Ascending aorta (tissue), 2 donors: ENCODE measurements at regions not wholly inside any gene's neighbourhood (a gene's known extent, or its start where the extent isn't known, plus 50 kb on each side); places are given as distances from the start of the nearest gene placed in this dataset.
A peak's percentile ranks its signal among the peaks of the same experiment; 100 is the strongest.
"Not testable (repeated sequence)": the region's sequence is repeated elsewhere in the genome, so short reads cannot be mapped to it uniquely, and the experiment has no call there.

Source experiments
- DNase-seq, 2 donors: peaks; one replicate each; pipeline ENCODE4 v3.0.0-alpha.2; 2019; ENCODE audit warnings: low spot score in 2 of 2
- H3K27ac ChIP-seq, 2 donors: fragments of 200-600 bp; sonication (generic); one replicate each; pipeline ENCODE4 v1.5.1; 2016 to 2017; ENCODE audit warnings: mild to moderate bottlenecking in 1 of 2
- H3K27me3 ChIP-seq: fragments of 200-600 bp; sonication (generic); one replicate; pipeline ENCODE4 v1.5.1; 2017
- H3K36me3 ChIP-seq, 2 donors: fragments of 200-600 bp; sonication (generic); one replicate each; pipeline ENCODE4 v1.5.1; 2016
- H3K4me1 ChIP-seq, 2 donors: fragments of 200-600 bp; sonication (generic); one replicate each; pipeline ENCODE4 v1.5.1; 2016 to 2017; ENCODE audit warnings: mild to moderate bottlenecking in 1 of 2
- H3K4me3 ChIP-seq, 2 donors: fragments of 200-600 bp; sonication (generic); one replicate each; pipeline ENCODE4 v1.5.1; 2016 to 2017; ENCODE audit warnings: mild to moderate bottlenecking in 1 of 2
- H3K9me3 ChIP-seq, 2 donors: fragments of 200-600 bp; sonication (generic); one replicate each; pipeline ENCODE4 v1.5.1; 2016
- intact Hi-C: fragments of 100-400 bp; cut with DNase I; formaldehyde crosslinking; loops from one replicate; pipeline ENCODE4 v1.15.1; 2023
- TF ChIP-seq, protein P1 (sequence below), 3 experiments: fragments of 200-600 bp in 2 of 3; fragments of 450-650 bp in 1 of 3; sonication (generic) in 2 of 3; IDR thresholded peaks; one replicate each; pipeline ENCODE4 v1.5.1; 2016 to 2019; ENCODE audit warnings: antibody characterized with exemption in 3 of 3, mild to moderate bottlenecking in 1 of 3, moderate library complexity in 1 of 3

DNA sequence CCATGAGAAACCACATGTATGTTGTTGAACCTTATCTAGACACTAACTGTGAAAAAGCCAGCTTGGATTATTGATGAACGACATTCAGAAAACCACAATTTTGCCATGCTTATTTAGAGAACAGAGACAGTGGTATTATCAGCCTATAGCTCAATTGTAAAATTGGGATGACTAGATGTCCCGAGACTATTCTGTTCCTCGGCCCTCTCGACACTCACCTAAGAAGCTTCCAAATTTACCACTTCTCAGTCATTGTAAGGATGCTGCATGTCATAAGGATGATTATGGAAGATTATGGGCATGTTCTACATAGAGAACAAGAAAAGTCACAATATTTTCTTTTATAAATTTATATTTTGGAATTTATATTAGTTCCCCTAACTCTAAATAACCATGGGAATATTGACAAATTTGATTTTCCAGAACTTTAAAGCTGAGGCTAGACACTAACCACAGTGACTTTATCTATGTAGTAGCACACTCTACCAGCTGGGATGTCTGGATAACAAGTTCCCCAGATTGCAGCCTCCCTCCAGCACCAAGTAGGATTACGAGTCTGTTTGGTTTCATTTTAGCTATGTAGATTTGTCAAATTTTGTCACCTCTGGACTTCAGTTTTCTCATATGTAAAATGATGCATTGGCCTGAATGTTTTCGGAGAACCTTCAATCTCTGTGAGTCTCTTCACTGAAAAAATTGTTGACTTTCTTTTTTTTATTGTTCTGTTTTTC, 513.6 kb downstream of the IRS2 start:
- H3K4me1 ChIP-seq = no peaks in the 10 kb centered on the region
- H3K4me3 ChIP-seq = no peak overlapping the region
- no peak overlapping the region for H3K27ac ChIP-seq

DNA sequence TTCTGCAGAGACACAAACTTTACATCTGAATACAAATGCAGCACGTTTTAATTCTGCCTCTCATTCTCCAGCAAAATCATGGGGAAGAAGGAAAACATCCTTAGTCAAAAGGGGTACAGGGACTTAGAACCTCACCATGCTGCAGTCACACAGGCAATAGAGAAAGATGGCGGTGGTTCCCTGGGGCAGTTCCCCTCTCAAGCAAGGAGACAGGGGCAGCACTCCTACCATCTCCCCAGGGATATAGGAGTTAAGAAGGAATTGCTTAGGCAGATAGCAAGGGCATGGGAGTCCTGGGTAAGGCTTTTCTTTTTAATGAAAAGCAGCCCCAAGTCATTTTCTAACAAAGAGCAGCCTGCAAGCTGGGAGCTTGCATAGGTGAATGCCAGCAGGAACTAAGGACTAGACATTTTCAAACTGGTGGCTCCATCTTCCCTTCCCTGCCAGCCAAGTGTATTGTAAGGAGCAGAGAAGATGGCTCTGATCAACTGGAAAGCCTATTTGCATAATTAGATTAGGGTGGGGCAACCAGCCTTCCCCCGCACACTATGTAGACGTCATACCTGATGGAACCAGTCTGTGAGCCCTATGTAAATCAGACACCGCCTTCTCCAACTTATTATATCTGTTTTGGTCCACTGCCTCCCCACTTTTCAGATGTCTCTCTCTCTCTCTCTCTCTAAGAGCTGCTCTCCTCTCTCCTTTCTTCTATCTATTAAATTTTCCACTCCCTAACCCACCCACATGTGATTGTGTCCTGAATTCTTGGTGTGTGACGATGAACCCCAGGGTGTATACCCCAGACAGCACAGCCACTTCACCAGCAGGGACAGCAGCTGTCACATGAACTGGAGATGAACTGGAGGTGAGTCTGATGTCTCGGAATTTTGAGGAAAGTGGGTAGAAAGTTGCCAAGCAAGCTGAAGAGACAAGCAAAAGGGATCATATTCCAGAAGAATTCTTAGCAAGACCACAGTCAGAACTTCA, 514.5 kb downstream of the IRS2 start:
- H3K4me1 ChIP-seq = no peaks in the 10 kb centered on the region
- no peak overlapping the region for H3K4me3 ChIP-seq
- no peaks in the 10 kb centered on the region for H3K9me3 ChIP-seq
- no peak overlapping the region for H3K27ac ChIP-seq
- intact Hi-C loops = no loop called here
- H3K36me3 ChIP-seq = no peaks in the 10 kb centered on the region
- H3K27me3 ChIP-seq = no peaks in the 10 kb centered on the region
- TF ChIP-seq, protein P1, sequence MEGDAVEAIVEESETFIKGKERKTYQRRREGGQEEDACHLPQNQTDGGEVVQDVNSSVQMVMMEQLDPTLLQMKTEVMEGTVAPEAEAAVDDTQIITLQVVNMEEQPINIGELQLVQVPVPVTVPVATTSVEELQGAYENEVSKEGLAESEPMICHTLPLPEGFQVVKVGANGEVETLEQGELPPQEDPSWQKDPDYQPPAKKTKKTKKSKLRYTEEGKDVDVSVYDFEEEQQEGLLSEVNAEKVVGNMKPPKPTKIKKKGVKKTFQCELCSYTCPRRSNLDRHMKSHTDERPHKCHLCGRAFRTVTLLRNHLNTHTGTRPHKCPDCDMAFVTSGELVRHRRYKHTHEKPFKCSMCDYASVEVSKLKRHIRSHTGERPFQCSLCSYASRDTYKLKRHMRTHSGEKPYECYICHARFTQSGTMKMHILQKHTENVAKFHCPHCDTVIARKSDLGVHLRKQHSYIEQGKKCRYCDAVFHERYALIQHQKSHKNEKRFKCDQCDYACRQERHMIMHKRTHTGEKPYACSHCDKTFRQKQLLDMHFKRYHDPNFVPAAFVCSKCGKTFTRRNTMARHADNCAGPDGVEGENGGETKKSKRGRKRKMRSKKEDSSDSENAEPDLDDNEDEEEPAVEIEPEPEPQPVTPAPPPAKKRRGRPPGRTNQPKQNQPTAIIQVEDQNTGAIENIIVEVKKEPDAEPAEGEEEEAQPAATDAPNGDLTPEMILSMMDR (IDR thresholded peaks at IDR 0.05) = no peak
- no peak for DNase-seq

More for the DNA sequence above, 513.6 kb downstream of the IRS2 start:
- TF ChIP-seq, protein P1 (IDR thresholded peaks at IDR 0.05) = no peak
- Histone ChIP-seq H3K27me3 (no peaks in the 10 kb centered on the region), H3K9me3 (no peaks in the 10 kb centered on the region), H3K36me3 (no peaks in the 10 kb centered on the region)
- DNase-seq = no peak
- intact Hi-C loops = no loop called here

DNA sequence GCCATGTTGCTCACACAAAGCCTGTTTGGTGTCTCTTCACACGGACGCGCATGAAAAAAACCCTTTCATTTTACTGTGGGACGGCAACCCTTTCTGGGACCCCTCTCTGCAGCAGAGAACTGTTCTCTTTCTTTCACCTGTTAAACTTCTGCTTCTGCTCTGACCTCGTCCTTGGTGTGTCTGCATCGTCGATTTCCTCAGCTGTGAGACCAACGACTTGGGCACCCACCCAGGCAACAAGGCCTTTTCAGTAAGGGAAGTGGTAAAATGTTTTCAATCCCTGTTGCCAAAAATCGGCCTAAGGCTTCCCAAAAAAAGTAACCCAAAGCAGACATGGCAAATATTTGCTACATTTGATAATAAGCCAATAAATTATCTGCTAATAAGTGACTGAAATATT, 515.3 kb downstream of the IRS2 start:
- no peak overlapping the region for H3K27ac ChIP-seq
- H3K9me3 ChIP-seq = no peaks in the 10 kb centered on the region
- H3K27me3 ChIP-seq = no peaks in the 10 kb centered on the region
- H3K4me3 ChIP-seq = no peak overlapping the region
- H3K36me3 ChIP-seq = no peaks in the 10 kb centered on the region
- intact Hi-C loops = no loop called here
- no peak for DNase-seq
- TF ChIP-seq, protein P1 (IDR thresholded peaks at IDR 0.05) = no peak
- no peaks in the 10 kb centered on the region for H3K4me1 ChIP-seq

DNA sequence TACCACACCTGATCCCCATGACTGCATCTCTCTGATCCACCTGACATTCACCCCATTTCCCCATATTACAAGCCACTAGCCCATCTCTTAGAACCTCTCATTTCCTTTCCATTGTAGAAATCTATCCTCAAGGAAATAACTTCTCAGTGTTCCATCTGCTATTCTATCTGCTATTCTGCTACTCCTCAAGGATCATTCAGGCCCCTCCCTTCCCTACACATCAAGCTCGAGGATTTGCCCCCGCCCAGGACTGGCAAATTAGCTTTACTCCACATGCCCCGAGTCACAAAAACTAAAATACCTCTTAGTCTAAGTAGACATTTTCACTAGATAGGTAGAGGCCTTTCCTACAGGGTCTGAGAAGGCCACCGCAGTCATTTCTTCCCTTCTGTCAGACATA, 517.0 kb downstream of the IRS2 start:
- H3K9me3 ChIP-seq, H3K27me3 ChIP-seq, DNase-seq, H3K4me3 ChIP-seq, H3K4me1 ChIP-seq, intact Hi-C loops, H3K36me3 ChIP-seq, H3K27ac ChIP-seq: not testable (repeated sequence)

DNA sequence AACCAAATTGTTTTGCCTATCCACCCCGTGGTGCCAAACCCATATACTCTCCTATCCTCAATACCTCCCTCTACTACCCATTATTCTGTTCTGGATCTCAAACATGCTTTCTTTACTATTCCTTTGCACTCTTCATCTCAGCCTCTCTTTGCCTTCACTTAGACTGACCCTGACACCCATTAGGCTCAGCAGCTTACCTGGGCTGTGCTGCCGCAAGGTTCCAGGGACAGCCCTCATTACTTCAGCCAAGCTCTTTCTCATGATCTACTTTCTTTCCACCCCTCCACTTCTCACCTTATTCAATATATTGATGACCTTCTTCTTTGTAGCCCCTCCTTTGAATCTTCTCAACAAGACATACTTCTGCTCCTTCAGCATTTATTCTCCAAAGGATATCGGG, 517.9 kb downstream of the IRS2 start:
- H3K4me1 ChIP-seq, intact Hi-C loops, H3K36me3 ChIP-seq, DNase-seq, H3K9me3 ChIP-seq, H3K27me3 ChIP-seq, H3K4me3 ChIP-seq, H3K27ac ChIP-seq: not testable (repeated sequence)

DNA sequence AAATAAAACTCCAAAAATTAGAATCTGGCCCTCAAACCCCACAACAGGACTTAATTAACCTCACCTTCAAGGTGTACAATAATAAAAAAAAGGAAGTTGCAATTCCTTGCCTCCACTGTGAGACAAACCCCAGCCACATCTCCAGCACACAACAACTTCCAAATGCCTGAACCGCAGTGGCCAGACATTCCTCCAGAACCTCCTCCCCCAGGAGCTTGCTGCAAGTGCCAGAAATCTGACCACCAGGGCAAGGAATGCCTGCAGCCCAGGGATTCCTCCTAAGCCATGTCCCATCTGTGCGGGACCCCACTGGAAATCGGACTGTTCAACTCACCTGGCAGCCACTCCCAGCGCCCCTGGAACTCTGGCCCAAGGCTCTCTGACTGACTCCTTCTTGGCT, 519.0 kb downstream of the IRS2 start:
- H3K27me3 ChIP-seq, H3K27ac ChIP-seq, H3K9me3 ChIP-seq, intact Hi-C loops, H3K4me3 ChIP-seq, H3K36me3 ChIP-seq, H3K4me1 ChIP-seq, DNase-seq: not testable (repeated sequence)

DNA sequence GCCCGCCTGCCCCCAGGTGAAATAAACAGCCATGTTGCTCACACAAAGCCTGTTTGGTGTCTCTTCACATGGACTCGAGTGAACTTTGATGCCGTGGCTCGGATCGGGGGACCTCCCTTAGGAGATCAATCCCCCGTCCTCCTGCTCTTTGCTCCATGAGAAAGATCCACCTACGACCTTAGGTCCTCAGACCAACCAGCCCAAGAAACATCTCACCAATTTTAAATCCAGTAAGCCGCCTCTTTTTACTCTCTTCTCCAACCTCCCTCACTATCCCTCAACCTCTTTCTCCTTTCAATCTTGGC, 521.0 kb downstream of the IRS2 start:
- intact Hi-C loops, H3K36me3 ChIP-seq, DNase-seq: not testable (repeated sequence)

DNA sequence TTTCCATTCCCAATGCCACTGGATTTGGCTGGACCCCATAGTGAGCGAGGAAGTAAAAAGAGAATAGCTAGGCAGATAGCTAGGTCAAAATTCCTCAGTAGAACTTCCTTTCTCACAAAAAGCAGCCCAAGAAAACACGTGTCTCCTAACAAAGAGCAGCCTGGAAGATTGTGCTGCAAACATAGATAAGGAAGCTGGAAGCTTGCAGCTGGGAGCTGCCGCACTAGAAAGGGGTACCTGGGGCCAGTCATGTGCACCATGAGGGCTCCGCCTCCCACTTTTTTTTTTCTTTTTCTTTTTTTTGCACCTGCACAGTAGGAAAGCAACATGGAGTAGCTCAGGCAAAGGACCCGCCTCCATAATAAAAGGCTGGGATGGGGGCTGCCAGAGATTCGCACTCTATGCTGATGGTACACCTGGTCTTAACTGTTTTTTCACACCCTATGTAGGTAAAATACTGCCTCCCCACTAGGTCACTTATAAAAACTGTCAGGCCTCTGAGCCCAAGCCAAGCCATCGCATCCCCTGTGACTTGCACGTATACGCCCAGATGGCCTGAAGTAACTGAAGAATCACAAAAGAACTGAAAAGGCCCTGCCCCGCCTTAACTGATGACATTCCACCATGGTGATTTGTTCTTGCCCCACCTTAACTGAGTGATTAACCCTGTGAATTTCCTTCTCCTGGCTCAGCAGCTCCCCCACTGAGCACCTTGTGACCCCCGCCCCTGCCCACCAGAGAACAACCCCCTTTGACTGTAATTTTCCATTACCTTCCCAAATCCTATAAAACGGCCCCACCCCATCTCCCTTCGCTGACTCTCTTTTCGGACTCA, 521.6 kb downstream of the IRS2 start:
- H3K9me3 ChIP-seq, H3K27ac ChIP-seq, H3K4me3 ChIP-seq, H3K4me1 ChIP-seq, DNase-seq, H3K27me3 ChIP-seq, H3K36me3 ChIP-seq, intact Hi-C loops: not testable (repeated sequence)

More for the DNA sequence above, 521.0 kb downstream of the IRS2 start:
- not testable (repeated sequence) for H3K9me3 ChIP-seq, H3K27ac ChIP-seq, H3K4me1 ChIP-seq, H3K4me3 ChIP-seq, H3K27me3 ChIP-seq

DNA sequence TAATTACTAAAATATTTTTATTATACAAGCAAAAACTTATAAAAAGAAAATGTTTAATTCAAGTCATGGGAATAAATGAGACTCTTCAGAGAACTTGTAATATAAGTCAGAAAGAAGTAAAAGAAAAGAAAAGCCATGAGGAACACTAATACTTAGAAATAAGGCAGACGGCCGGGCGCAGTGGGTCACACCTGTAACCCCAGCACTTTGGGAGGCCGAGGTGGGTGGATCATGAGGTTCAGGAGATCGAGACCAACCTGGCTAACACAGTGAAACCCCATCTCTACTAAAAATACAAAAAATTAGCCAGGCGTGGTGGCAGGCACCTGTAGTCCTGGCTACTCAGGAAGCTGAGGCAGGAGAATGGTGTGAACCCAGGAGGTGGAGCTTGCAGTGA, 528.6 kb downstream of the IRS2 start:
- peak overlapping the region; percentile 55 to 56 for H3K27ac ChIP-seq
- intact Hi-C loops = loop anchor here (1.0 to 10.0 kb wide), 4 partner anchors 101 to 850 kb away; no protein-coding TSS in a partner anchor
- not testable (repeated sequence) for H3K4me3 ChIP-seq, H3K9me3 ChIP-seq, H3K36me3 ChIP-seq, H3K27me3 ChIP-seq, DNase-seq, H3K4me1 ChIP-seq
